ENCODE measurements at regions not wholly inside any gene's neighbourhood (a gene's known extent, or its start where the extent isn't known, plus 50 kb on each side); places are given as distances from the start of the nearest gene placed in this dataset.

GRCh38 chr3:99246010-99246654, 344.6 kb upstream of the DCBLD2 start:
- no peaks in the 10 kb centered on the region for H3K9me3 ChIP-seq (ENCODE audit: low read length)
- 0% methylated on average over 2 of the region's 2 CpGs for WGBS (ENCODE audit: low lambda C conversion rate)
- TF ChIP-seq ZIK1 (CRISPR knock-in tag; IDR thresholded peaks at IDR 0.05; ENCODE audit: borderline replicate concordance, low read depth), result no peak
- TF ChIP-seq JUND (CRISPR knock-in tag; IDR thresholded peaks at IDR 0.05), result no peak
- no peak for TF ChIP-seq PHF21A (CRISPR knock-in tag; IDR thresholded peaks at IDR 0.05)
- TF ChIP-seq KDM4B (CRISPR knock-in tag; IDR thresholded peaks at IDR 0.05), result no peak
- no peak for TF ChIP-seq CHCHD3 (CRISPR knock-in tag; IDR thresholded peaks at IDR 0.05)
- TF ChIP-seq MAZ (IDR thresholded peaks at IDR 0.05; ENCODE audit: borderline replicate concordance, low read depth, low read length), result no peak
- no peak for TF ChIP-seq MAZ (CRISPR knock-in tag; IDR thresholded peaks at IDR 0.05; ENCODE audit: low read depth)
- TF ChIP-seq, protein P1, sequence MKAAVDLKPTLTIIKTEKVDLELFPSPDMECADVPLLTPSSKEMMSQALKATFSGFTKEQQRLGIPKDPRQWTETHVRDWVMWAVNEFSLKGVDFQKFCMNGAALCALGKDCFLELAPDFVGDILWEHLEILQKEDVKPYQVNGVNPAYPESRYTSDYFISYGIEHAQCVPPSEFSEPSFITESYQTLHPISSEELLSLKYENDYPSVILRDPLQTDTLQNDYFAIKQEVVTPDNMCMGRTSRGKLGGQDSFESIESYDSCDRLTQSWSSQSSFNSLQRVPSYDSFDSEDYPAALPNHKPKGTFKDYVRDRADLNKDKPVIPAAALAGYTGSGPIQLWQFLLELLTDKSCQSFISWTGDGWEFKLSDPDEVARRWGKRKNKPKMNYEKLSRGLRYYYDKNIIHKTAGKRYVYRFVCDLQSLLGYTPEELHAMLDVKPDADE (CRISPR knock-in tag; IDR thresholded peaks at IDR 0.05), result no peak
- TF ChIP-seq ZBTB3 (CRISPR knock-in tag; IDR thresholded peaks at IDR 0.05; ENCODE audit: borderline replicate concordance, low read depth), result no peak
- no peak for TF ChIP-seq ZNF670 (CRISPR knock-in tag; IDR thresholded peaks at IDR 0.05; ENCODE audit: borderline replicate concordance)
- TF ChIP-seq, protein P2, sequence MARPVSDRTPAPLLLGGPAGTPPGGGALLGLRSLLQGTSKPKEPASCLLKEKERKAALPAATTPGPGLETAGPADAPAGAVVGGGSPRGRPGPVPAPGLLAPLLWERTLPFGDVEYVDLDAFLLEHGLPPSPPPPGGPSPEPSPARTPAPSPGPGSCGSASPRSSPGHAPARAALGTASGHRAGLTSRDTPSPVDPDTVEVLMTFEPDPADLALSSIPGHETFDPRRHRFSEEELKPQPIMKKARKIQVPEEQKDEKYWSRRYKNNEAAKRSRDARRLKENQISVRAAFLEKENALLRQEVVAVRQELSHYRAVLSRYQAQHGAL (CRISPR knock-in tag; IDR thresholded peaks at IDR 0.05; ENCODE audit: not compliant biosample characterization), result no peak
- no peak for TF ChIP-seq TBX2 (CRISPR knock-in tag; IDR thresholded peaks at IDR 0.05; ENCODE audit: borderline replicate concordance)
- TF ChIP-seq, protein P3, sequence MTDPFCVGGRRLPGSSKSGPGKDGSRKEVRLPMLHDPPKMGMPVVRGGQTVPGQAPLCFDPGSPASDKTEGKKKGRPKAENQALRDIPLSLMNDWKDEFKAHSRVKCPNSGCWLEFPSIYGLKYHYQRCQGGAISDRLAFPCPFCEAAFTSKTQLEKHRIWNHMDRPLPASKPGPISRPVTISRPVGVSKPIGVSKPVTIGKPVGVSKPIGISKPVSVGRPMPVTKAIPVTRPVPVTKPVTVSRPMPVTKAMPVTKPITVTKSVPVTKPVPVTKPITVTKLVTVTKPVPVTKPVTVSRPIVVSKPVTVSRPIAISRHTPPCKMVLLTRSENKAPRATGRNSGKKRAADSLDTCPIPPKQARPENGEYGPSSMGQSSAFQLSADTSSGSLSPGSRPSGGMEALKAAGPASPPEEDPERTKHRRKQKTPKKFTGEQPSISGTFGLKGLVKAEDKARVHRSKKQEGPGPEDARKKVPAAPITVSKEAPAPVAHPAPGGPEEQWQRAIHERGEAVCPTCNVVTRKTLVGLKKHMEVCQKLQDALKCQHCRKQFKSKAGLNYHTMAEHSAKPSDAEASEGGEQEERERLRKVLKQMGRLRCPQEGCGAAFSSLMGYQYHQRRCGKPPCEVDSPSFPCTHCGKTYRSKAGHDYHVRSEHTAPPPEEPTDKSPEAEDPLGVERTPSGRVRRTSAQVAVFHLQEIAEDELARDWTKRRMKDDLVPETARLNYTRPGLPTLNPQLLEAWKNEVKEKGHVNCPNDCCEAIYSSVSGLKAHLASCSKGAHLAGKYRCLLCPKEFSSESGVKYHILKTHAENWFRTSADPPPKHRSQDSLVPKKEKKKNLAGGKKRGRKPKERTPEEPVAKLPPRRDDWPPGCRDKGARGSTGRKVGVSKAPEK (CRISPR knock-in tag; IDR thresholded peaks at IDR 0.05; ENCODE audit: borderline replicate concordance), result no peak
- no peaks in the 10 kb centered on the region for H4K20me1 ChIP-seq (ENCODE audit: insufficient read depth, low read length)
- no peaks in the 10 kb centered on the region for H3K27me3 ChIP-seq (ENCODE audit: control insufficient read depth in 1 of 2, insufficient read depth in 2 of 2, low read length in 2 of 2)
- BruUV-seq (replicated peaks), result no TSS peak
- no peaks in the 10 kb centered on the region for H3K4me1 ChIP-seq (ENCODE audit: insufficient read depth, low read length)
- no peak overlapping the region for H2AFZ ChIP-seq (ENCODE audit: low read length)
- H3K27ac ChIP-seq (ENCODE audit: extremely low read length, insufficient read depth, low read length), result no peak overlapping the region
- no peak overlapping the region for H3K4me3 ChIP-seq (replicated peaks in 1 of 3; ENCODE audit: insufficient read depth in 1 of 3, low read depth in 2 of 3, low read length in 3 of 3)
- H3K9ac ChIP-seq (ENCODE audit: insufficient read depth, low read depth, low read length), result no peak overlapping the region
- POLR2A ChIA-PET, result no interaction called here
- no peaks in the 10 kb centered on the region for H3K36me3 ChIP-seq (replicated peaks in 1 of 2; ENCODE audit: control insufficient read depth in 1 of 2, insufficient read depth in 2 of 2, low read length in 2 of 2)
- CTCF ChIA-PET (ENCODE audit: low intra/inter-chr PET ratio, low total read pairs), result no interaction called here
- in situ Hi-C loops (cut with HindIII; ENCODE audit: extremely low pct_ligation_motif_present, low pct_unique_long_range_greater_than_20kb) (no loop called here), intact Hi-C loops (cut with micrococcal nuclease; ENCODE audit: unreplicated experiment) (no loop called here)
- no peak for FAIRE-seq
- no peaks in the 10 kb centered on the region for H3K79me2 ChIP-seq (ENCODE audit: insufficient read depth, low read length)
- H3K4me2 ChIP-seq (ENCODE audit: low read depth, low read length), result no peak overlapping the region
- no peak for ATAC-seq
- no peak for DNase-seq (ENCODE audit: low spot score)

Measured in HepG2 (cell line).